Femur (tissue), 1 donor: ENCODE measurements at regions not wholly inside any gene's neighbourhood (a gene's known extent, or its start where the extent isn't known, plus 50 kb on each side); places are given as distances from the start of the nearest gene placed in this dataset.
"Not testable (repeated sequence)": the region's sequence is repeated elsewhere in the genome, so short reads cannot be mapped to it uniquely, and the experiment has no call there.

Experiments used
- DNase-seq: peaks from one replicate; pipeline ENCODE4 v3.0.0-alpha.2; 2017

- no peak for DNase-seq
Observed at GRCh38 chr14:84432676-84433075, 1097.3 kb upstream of the FLRT2 start.

DNA sequence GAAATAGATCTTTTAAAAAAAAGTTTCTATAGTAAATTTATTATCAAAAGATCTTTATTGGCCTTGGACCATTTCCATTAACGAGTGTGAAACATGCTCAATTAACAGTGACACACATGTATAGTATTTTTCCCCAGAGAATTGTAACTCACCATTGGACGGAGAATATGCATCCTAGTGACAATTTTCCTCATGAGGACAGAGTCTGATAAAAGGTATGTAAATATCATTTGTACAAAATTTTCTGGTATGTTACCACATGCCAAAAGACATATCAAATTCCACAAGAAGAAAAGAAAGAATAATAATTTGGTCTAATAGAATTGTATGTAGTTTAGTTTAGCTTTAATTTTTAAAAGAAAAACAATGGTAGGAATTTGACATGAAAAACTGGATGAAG is 1096.0 kb upstream of the FLRT2 start:
- no peak for DNase-seq

- DNase-seq: no peak
Observed at GRCh38 chr14:84435820-84436324, 1094.1 kb upstream of the FLRT2 start.

DNA sequence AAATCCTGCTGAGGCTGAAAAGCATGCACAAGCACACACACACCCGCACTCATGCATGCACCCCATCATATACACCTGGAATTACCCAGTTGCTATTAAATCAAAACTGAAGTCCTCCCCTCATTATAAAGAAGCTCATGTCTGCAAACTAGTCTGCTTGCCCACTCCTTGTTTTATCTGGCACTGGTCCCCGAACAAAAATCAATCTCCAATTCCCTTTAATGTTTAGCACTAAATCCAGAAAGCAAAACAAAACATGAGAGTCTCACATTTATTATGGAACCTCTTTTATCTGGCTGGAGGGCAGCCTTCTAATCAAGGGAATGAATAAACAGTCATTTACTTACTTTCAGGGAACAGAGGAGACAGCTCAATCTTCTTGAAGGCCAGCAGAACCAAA is 1093.4 kb upstream of the FLRT2 start:
- no peak for DNase-seq

- DNase-seq: no peak
Observed at GRCh38 chr14:84442521-84442920, 1087.4 kb upstream of the FLRT2 start.

DNA sequence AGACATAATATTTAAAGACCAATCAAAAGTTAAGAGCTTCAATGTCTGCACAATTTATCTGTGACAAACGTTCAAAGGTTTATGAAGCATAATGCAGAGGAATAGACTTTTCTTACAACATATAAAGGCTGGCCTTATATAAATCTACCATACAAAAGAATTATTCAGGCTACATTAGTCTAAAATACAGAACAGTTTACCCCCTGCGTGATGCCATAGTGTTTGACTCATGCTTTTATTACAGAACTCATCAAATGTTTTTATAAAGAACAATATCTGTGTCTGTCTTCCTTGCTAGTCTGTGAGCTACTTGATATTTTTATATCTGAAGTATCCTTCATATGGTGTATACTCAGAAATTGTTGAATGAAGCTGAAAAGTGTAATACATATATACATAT is 1084.5 kb upstream of the FLRT2 start:
- no peak for DNase-seq

- no peak for DNase-seq
Observed at GRCh38 chr14:84446250-84446649, 1083.7 kb upstream of the FLRT2 start.

GRCh38 chr14:84453307-84453950 is 1076.5 kb upstream of the FLRT2 start:
- DNase-seq: no peak

DNA sequence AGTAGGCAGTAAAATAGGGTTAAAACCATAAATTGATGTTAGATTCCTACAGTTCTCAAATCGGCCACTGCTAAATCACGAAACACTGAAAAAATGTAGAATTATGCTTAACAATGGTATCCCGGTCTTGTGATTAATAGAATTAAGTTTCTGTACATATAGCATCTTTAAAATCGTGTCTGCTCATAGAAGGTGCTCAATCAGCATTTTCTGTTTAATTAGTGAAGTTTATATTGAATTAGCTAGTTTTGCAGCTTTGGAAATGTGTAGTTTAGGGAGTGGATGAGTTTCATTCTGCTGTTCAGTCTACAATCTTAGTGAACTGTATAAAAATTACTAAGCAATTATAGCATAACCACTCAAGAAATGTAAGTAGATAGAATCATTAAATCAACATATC is 1075.8 kb upstream of the FLRT2 start:
- no peak for DNase-seq

DNA sequence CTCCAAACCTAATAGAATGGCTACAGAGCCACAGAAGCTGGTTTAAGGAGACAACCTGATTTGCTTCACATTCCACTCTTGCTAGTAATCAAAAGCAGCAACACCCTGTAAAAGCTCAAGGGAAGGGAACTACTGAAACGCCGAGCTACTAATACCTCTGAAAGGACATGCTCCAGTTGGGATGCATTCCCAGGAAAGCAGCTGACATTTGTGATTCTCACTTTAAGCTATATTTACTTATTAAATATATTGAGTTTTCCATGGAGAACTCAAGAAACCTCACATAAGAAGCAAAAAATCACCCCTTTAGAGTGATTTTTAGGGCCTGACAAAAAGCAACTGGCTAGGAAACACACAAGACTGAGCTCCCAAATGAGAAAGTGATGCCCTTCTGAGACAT is 1073.0 kb upstream of the FLRT2 start:
- DNase-seq: no peak

- no peak for DNase-seq
Observed at GRCh38 chr14:84458881-84459280, 1071.1 kb upstream of the FLRT2 start.

DNA sequence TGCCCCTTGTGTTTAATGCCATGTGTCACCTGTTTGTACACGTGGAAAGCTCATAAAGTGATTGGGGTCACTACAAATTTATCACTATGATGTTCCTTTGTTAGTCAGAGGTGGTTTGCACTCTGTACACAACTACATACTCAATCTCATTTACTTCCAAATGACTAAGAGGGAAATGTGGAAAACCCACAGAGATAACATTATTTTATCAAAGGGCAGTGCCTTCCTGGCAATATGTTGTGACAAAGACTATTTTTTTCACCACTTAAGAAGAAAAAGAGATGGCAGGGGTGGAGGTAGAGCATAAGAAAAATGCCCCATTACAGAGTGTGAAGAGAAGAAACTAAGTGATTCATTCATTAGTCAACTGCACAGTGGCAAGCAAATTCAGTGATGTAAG is 1064.1 kb upstream of the FLRT2 start:
- no peak for DNase-seq

GRCh38 chr14:84468153-84468552 is 1061.8 kb upstream of the FLRT2 start:
- DNase-seq: no peak

DNA sequence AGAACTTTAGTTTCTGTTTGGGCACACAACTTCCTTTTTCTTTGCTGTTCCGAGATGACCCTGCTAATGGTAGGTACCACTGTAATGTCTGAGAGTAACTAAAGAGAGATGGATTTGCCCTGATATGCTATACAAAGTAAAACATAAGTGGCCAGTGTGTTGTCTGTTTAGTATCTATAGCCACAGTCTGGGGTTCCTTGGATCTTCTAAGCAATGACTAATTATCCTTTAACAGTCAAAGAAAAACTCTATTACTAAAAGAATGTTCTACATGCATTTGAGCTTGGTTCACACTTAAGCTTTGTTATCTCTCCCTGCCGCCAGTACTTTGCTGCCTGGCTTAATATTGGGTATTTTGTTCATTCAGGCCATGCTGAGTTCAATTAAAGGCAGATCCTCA is 1051.9 kb upstream of the FLRT2 start:
- DNase-seq: no peak

DNA sequence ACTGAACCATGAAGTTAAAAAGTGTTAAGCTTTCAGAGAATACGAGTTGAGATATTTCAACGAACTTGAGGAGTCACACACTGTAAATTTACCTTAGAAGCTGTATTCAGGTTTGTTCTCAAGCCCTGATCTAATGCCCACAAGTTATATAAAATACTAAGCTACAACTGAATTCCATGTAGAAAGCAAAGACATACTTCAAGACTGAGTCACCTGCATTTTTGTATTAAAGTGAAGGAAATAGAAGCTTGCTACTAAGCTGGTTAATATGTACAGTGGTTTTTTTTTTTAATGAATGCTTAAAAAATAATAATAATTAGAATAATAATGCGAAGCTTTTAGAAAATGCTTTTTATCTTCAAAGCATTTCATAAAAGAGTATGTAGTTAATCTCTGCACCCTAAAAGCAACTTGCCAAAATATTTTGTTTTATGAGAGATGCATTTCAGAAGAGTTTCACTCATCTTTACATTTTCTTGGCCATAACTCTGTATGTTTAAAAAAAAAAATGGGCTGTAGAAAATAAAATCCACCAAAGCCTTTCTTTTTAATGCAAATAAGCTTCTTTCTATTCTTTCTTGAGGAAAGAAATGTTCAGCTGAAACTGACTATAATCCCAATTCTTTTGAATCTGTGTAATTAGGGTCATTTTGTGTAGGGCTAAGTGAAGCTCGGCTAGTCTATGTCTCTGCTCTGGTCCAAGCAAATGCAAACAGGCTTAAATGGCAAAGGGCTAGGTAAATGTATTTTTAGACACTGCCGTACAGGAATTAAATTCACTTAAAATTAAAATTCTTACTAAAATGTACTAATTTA is 1047.5 kb upstream of the FLRT2 start:
- no peak for DNase-seq

DNA sequence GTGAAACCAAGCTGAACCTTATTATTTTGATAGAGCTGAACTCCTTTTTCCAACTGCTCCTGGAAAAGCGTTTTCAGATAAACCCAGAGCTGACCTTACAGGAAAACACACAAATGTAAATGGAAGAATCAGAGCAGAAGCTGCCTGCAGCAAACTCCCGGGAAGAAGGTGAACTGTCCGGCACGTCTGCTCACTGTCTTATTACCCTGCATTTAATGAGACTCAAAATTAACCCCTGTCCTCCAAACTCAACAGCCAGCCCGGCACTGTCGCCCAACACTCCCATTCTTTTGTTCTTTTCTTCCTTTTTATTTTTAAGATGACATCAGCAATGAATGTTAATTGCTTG is 1046.9 kb upstream of the FLRT2 start:
- no peak for DNase-seq

- not testable (repeated sequence) for DNase-seq
Observed at GRCh38 chr14:84484243-84484642, 1045.7 kb upstream of the FLRT2 start.

DNA sequence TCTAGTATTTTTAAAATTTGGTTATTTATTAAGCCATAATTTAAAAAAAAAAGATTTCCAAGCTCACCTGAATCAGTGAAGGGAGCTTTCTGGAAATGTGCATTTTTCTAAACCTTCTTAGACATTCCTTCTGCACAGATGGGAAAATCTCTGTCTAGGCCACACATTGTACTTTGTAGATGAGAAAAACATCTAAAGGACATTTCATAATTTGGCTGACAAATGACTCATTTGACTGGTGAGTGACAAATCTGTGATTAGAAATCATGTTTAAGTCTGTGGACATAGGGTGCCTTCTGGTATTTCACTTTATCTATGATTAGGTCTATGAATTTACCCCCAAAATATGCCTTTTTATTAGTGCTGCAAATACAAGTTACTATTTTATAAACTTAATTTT is 1044.9 kb upstream of the FLRT2 start:
- DNase-seq: no peak

DNA sequence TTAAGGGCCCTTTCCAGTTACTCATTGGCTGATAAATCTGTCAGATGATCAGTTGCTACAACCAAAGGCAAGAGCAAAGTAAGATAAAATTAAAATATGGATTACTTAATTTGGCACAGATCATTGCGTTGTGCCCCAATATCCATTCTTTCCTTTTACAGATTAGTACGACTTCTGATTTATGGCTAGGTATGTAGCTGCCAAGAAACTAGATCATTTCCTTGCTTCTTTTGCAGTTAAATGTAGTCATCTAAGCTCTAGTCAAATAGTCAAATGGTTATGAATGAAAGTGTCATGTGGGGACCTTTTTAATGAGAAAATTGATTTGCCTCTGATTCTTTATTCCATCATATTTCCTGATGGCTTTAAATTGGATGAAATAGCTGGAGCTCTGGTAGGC is 1039.9 kb upstream of the FLRT2 start:
- no peak for DNase-seq

DNA sequence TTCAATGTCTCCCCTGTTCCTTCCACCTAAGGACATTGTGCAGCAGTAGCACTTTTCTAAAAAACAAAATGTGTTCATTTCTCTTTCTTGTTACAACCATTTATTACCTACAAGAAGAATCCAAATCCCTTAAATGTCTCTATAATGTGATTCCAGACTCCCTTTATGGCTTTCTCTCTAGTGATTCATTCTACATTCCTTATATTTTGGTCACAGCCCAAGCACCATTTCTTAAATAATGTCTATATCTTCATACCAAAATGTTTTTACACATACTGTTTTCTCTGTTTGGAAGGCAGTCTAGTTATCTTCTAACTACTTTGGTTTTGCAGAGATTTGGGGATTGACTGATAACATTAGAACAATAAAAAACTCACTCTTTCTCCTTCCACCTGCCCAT is 1037.3 kb upstream of the FLRT2 start:
- no peak for DNase-seq

DNA sequence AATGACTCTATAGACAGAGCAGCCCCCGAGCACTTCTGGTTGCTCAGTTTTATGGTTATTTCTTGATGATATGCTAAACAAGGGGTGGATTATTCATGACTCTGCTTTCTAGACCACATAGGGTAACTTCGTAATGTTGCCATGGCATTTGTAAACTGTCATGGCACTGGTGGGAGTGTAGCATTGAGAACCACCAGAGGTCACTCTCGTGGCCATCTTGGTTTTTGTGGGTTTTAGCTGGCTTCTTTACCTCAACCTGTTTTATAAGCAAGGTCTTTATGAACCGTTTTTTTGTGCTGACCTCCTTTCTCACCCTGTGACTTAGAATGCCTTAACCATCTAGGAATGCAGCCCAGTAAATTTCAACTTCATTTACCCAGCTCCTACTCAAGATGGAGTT is 1036.2 kb upstream of the FLRT2 start:
- no peak for DNase-seq

- DNase-seq: no peak
Observed at GRCh38 chr14:84496677-84497076, 1033.3 kb upstream of the FLRT2 start.

- DNase-seq: not testable (repeated sequence)
Observed at GRCh38 chr14:84512823-84513222, 1017.1 kb upstream of the FLRT2 start.

- no peak for DNase-seq
Observed at GRCh38 chr14:84519836-84520235, 1010.1 kb upstream of the FLRT2 start.
